ENCODE measurements at regions not wholly inside any gene's neighbourhood (a gene's known extent, or its start where the extent isn't known, plus 50 kb on each side); places are given as distances from the start of the nearest gene placed in this dataset.

GRCh38 chr3:70870576-70870975 lies 558.1 kb upstream of the MDFIC2 start:
- H3K27me3 ChIP-seq (ENCODE audit: insufficient read depth, poor library complexity, severe bottlenecking) = no peaks in the 10 kb centered on the region
- peaks cover 3% of the 10 kb centered on the region for H3K9me3 ChIP-seq (ENCODE audit: severe bottlenecking)
- no peaks in the 10 kb centered on the region for H3K4me1 ChIP-seq (ENCODE audit: insufficient read depth, poor library complexity, severe bottlenecking)
- H3K4me3 ChIP-seq (ENCODE audit: severe bottlenecking) = no peak overlapping the region
- DNase-seq (ENCODE audit: low spot score) = no peak
- no peak for ATAC-seq (ENCODE audit: low read depth)
- no peaks in the 10 kb centered on the region for H3K36me3 ChIP-seq (ENCODE audit: low read depth)
- H3K27ac ChIP-seq (ENCODE audit: poor library complexity, severe bottlenecking) = no peak overlapping the region
- no peak for TF ChIP-seq CTCF (IDR thresholded peaks at IDR 0.05; ENCODE audit: poor library complexity, severe bottlenecking)

- H3K27me3 ChIP-seq (ENCODE audit: insufficient read depth, poor library complexity, severe bottlenecking) = no peaks in the 10 kb centered on the region
- no peak for ATAC-seq (ENCODE audit: low read depth)
- no peak overlapping the region for H3K4me3 ChIP-seq (ENCODE audit: severe bottlenecking)
- TF ChIP-seq CTCF (IDR thresholded peaks at IDR 0.05; ENCODE audit: poor library complexity, severe bottlenecking) = no peak
- DNase-seq (ENCODE audit: low spot score) = no peak
- H3K27ac ChIP-seq (ENCODE audit: poor library complexity, severe bottlenecking) = no peak overlapping the region
- no peaks in the 10 kb centered on the region for H3K4me1 ChIP-seq (ENCODE audit: insufficient read depth, poor library complexity, severe bottlenecking)
- peaks cover 3% of the 10 kb centered on the region for H3K9me3 ChIP-seq (ENCODE audit: severe bottlenecking)
- no peaks in the 10 kb centered on the region for H3K36me3 ChIP-seq (ENCODE audit: low read depth)
These were observed 556.1 kb upstream of the MDFIC2 start for GRCh38 chr3:70868561-70868960.

- Histone ChIP-seq H3K27me3 (ENCODE audit: insufficient read depth, poor library complexity, severe bottlenecking) (no peaks in the 10 kb centered on the region), H3K4me1 (ENCODE audit: insufficient read depth, poor library complexity, severe bottlenecking) (no peaks in the 10 kb centered on the region), H3K27ac (ENCODE audit: poor library complexity, severe bottlenecking) (no peak overlapping the region), H3K4me3 (ENCODE audit: severe bottlenecking) (no peak overlapping the region), H3K36me3 (ENCODE audit: low read depth) (no peaks in the 10 kb centered on the region), H3K9me3 (ENCODE audit: severe bottlenecking) (no peaks in the 10 kb centered on the region)
- no peak for DNase-seq (ENCODE audit: low spot score)
- TF ChIP-seq CTCF (IDR thresholded peaks at IDR 0.05; ENCODE audit: poor library complexity, severe bottlenecking) = no peak
- ATAC-seq (ENCODE audit: low read depth) = no peak
These were observed 550.6 kb upstream of the MDFIC2 start for GRCh38 chr3:70863049-70863448.

GRCh38 chr3:70861855-70862254 lies 549.4 kb upstream of the MDFIC2 start:
- no peak for DNase-seq (ENCODE audit: low spot score)
- Histone ChIP-seq H3K27ac (ENCODE audit: poor library complexity, severe bottlenecking) (no peak overlapping the region), H3K36me3 (ENCODE audit: low read depth) (no peaks in the 10 kb centered on the region), H3K27me3 (ENCODE audit: insufficient read depth, poor library complexity, severe bottlenecking) (no peaks in the 10 kb centered on the region), H3K9me3 (ENCODE audit: severe bottlenecking) (no peaks in the 10 kb centered on the region), H3K4me3 (ENCODE audit: severe bottlenecking) (no peak overlapping the region), H3K4me1 (ENCODE audit: insufficient read depth, poor library complexity, severe bottlenecking) (peaks cover 7% of the 10 kb centered on the region)
- no peak for ATAC-seq (ENCODE audit: low read depth)
- no peak for TF ChIP-seq CTCF (IDR thresholded peaks at IDR 0.05; ENCODE audit: poor library complexity, severe bottlenecking)

- DNase-seq (ENCODE audit: low spot score) (no peak), ATAC-seq (ENCODE audit: low read depth) (no peak)
- no peak overlapping the region for H3K4me3 ChIP-seq (ENCODE audit: severe bottlenecking)
- H3K9me3 ChIP-seq (ENCODE audit: severe bottlenecking) = no peaks in the 10 kb centered on the region
- H3K4me1 ChIP-seq (ENCODE audit: insufficient read depth, poor library complexity, severe bottlenecking) = peaks cover 11% of the 10 kb centered on the region
- no peak overlapping the region for H3K27ac ChIP-seq (ENCODE audit: poor library complexity, severe bottlenecking)
- no peak for TF ChIP-seq CTCF (IDR thresholded peaks at IDR 0.05; ENCODE audit: poor library complexity, severe bottlenecking)
- no peaks in the 10 kb centered on the region for H3K27me3 ChIP-seq (ENCODE audit: insufficient read depth, poor library complexity, severe bottlenecking)
- no peaks in the 10 kb centered on the region for H3K36me3 ChIP-seq (ENCODE audit: low read depth)
These were observed 548.8 kb upstream of the MDFIC2 start for GRCh38 chr3:70861234-70861633.

Measured in RWPE2 (cell line).